ENCODE measurements at regions not wholly inside any gene's neighbourhood (a gene's known extent, or its start where the extent isn't known, plus 50 kb on each side); places are given as distances from the start of the nearest gene placed in this dataset.

GRCh38 chr4:1562371-1562770 lies 121.7 kb downstream of the FAM53A start:
- no peak for TF ChIP-seq POLR2A (IDR thresholded peaks at IDR 0.05)
- TF ChIP-seq CTCF (IDR thresholded peaks at IDR 0.05), result no peak

Measured in testis (tissue), 2 donors.